Fibroblast of lung (primary cell): ENCODE measurements at regions not wholly inside any gene's neighbourhood (a gene's known extent, or its start where the extent isn't known, plus 50 kb on each side); places are given as distances from the start of the nearest gene placed in this dataset.

Experiments
- DNase-seq, 2 donors: peaks; one replicate each; pipeline versions ENCODE4 v3.0.0 to v3.0.0-alpha.2; 2010; ENCODE audit warnings: low read depth in 2 of 2
- H2AFZ ChIP-seq: 2 replicates; pipeline ENCODE4 v1.5.1; 2012; ENCODE audit warnings: low read length, control low read depth, inconsistent platforms
- H3K27ac ChIP-seq: 2 replicates; pipeline ENCODE4 v1.5.1; 2011; ENCODE audit warnings: low read length, control low read depth; ENCODE audit not compliant: insufficient read depth
- H3K27me3 ChIP-seq: 2 replicates; pipeline ENCODE4 v1.5.1; 2011; ENCODE audit warnings: mild to moderate bottlenecking, low read length; ENCODE audit not compliant: control insufficient read depth, insufficient read depth
- H3K36me3 ChIP-seq: 2 replicates; pipeline ENCODE4 v1.5.1; 2011; ENCODE audit warnings: low read length; ENCODE audit not compliant: control insufficient read depth, insufficient read depth
- H3K4me1 ChIP-seq: 2 replicates; pipeline ENCODE4 v1.5.1; 2011; ENCODE audit warnings: low read length; ENCODE audit not compliant: control insufficient read depth, insufficient read depth; ENCODE audit errors: extremely low read depth
- H3K4me2 ChIP-seq: 2 replicates; pipeline ENCODE4 v1.5.1; 2011; ENCODE audit warnings: low read length, control low read depth; ENCODE audit not compliant: insufficient read depth; ENCODE audit errors: extremely low read depth
- H3K4me3 ChIP-seq, 4 experiments: fragments of 200-600 bp in 1 of 4; sonication (generic) in 1 of 4; replicated peaks in 1 of 4; 2 replicates each; pipeline ENCODE4 v1.5.1; 2011 to 2016; ENCODE audit warnings: low read length in 4 of 4, low read depth in 3 of 4, mild to moderate bottlenecking in 3 of 4, control low read depth in 2 of 4, inconsistent platforms in 1 of 4, mixed read lengths in 1 of 4; ENCODE audit not compliant: insufficient read depth in 1 of 4; ENCODE audit errors: control extremely low read depth in 1 of 4
- H3K79me2 ChIP-seq: 2 replicates; pipeline ENCODE4 v1.5.1; 2012; ENCODE audit warnings: mild to moderate bottlenecking, low read length, inconsistent platforms; ENCODE audit not compliant: control insufficient read depth, insufficient read depth
- H3K9ac ChIP-seq: 2 replicates; pipeline ENCODE4 v1.5.1; 2011; ENCODE audit warnings: mild to moderate bottlenecking, low read length, control low read depth; ENCODE audit not compliant: insufficient read depth
- H3K9me3 ChIP-seq: 2 replicates; pipeline ENCODE4 v1.5.1; 2012; ENCODE audit warnings: low read depth, low read length; ENCODE audit not compliant: control insufficient read depth, insufficient read depth
- H4K20me1 ChIP-seq: 2 replicates; pipeline ENCODE4 v1.5.1; 2011; ENCODE audit warnings: low read length; ENCODE audit not compliant: control insufficient read depth, insufficient read depth; ENCODE audit errors: extremely low read depth
- EZH2 ChIP-seq: IDR thresholded peaks from 2 replicates; pipeline ENCODE4 v1.5.1; 2012; ENCODE audit warnings: low read length, control low read depth, mild to moderate bottlenecking; ENCODE audit errors: missing control alignments
- TF ChIP-seq, protein P1 (sequence below), 2 donors: IDR thresholded peaks in 1 of 2; conservative IDR thresholded peaks in 1 of 2; 1 replicate in 1 of 2; 2 replicates in 1 of 2; pipeline ENCODE4 v1.5.1; 2011 to 2012; ENCODE audit warnings: low read length in 2 of 2, control low read depth in 1 of 2, inconsistent platforms in 1 of 2, low read depth in 1 of 2, mild to moderate bottlenecking in 1 of 2

GRCh38 chr4:62204136-62204535 is 1004.0 kb downstream of the ADGRL3 start:
- Histone ChIP-seq H3K79me2 (no peaks in the 10 kb centered on the region), H3K4me3 (no peak overlapping the region), H3K27ac (no peak overlapping the region), H4K20me1 (no peaks in the 10 kb centered on the region), H3K4me2 (no peak overlapping the region), H3K27me3 (no peaks in the 10 kb centered on the region), H3K9ac (no peak overlapping the region), H3K36me3 (no peaks in the 10 kb centered on the region), H3K4me1 (no peaks in the 10 kb centered on the region), H3K9me3 (no peaks in the 10 kb centered on the region), H2AFZ (no peak overlapping the region)
- DNase-seq, result no peak
- TF ChIP-seq, protein P1, sequence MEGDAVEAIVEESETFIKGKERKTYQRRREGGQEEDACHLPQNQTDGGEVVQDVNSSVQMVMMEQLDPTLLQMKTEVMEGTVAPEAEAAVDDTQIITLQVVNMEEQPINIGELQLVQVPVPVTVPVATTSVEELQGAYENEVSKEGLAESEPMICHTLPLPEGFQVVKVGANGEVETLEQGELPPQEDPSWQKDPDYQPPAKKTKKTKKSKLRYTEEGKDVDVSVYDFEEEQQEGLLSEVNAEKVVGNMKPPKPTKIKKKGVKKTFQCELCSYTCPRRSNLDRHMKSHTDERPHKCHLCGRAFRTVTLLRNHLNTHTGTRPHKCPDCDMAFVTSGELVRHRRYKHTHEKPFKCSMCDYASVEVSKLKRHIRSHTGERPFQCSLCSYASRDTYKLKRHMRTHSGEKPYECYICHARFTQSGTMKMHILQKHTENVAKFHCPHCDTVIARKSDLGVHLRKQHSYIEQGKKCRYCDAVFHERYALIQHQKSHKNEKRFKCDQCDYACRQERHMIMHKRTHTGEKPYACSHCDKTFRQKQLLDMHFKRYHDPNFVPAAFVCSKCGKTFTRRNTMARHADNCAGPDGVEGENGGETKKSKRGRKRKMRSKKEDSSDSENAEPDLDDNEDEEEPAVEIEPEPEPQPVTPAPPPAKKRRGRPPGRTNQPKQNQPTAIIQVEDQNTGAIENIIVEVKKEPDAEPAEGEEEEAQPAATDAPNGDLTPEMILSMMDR (conservative IDR thresholded peaks at IDR 0.05 in 1 of 2, IDR thresholded peaks at IDR 0.05 in 1 of 2; ENCODE audit: low read depth in 1 of 2, low read length in 2 of 2), result no peak
- TF ChIP-seq EZH2, result no peak

- H3K9ac ChIP-seq, result no peak overlapping the region
- H3K27ac ChIP-seq, result no peak overlapping the region
- no peak for DNase-seq
- no peaks in the 10 kb centered on the region for H3K36me3 ChIP-seq
- no peaks in the 10 kb centered on the region for H4K20me1 ChIP-seq
- no peaks in the 10 kb centered on the region for H3K9me3 ChIP-seq
- H3K4me1 ChIP-seq, result no peaks in the 10 kb centered on the region
- H2AFZ ChIP-seq, result no peak overlapping the region
- no peak overlapping the region for H3K4me3 ChIP-seq
- H3K4me2 ChIP-seq, result no peak overlapping the region
- H3K79me2 ChIP-seq, result no peaks in the 10 kb centered on the region
- H3K27me3 ChIP-seq, result no peaks in the 10 kb centered on the region
- no peak for TF ChIP-seq EZH2
- TF ChIP-seq, protein P1 (conservative IDR thresholded peaks at IDR 0.05 in 1 of 2, IDR thresholded peaks at IDR 0.05 in 1 of 2; ENCODE audit: low read depth in 1 of 2, low read length in 2 of 2), result no peak
These were observed 999.2 kb downstream of the ADGRL3 start for GRCh38 chr4:62199291-62199810.

GRCh38 chr4:62196338-62196737 is 996.2 kb downstream of the ADGRL3 start:
- Histone ChIP-seq H4K20me1 (no peaks in the 10 kb centered on the region), H2AFZ (no peak overlapping the region), H3K27ac (no peak overlapping the region), H3K27me3 (no peaks in the 10 kb centered on the region), H3K9me3 (no peaks in the 10 kb centered on the region), H3K79me2 (no peaks in the 10 kb centered on the region), H3K4me2 (no peak overlapping the region), H3K9ac (no peak overlapping the region), H3K4me1 (no peaks in the 10 kb centered on the region), H3K36me3 (no peaks in the 10 kb centered on the region), H3K4me3 (no peak overlapping the region)
- DNase-seq, result no peak
- no peak for TF ChIP-seq EZH2
- TF ChIP-seq, protein P1 (conservative IDR thresholded peaks at IDR 0.05 in 1 of 2, IDR thresholded peaks at IDR 0.05 in 1 of 2; ENCODE audit: low read depth in 1 of 2, low read length in 2 of 2), result no peak
